Cardiac muscle cell (in vitro differentiated cells and primary cell): ENCODE measurements at regions not wholly inside any gene's neighbourhood (a gene's known extent, or its start where the extent isn't known, plus 50 kb on each side); places are given as distances from the start of the nearest gene placed in this dataset.

Experiments
- DNase-seq, 2 donors: peaks; one replicate each; pipeline versions ENCODE4 v3.0.0 to v3.0.0-alpha.2; 2010 to 2017; ENCODE audit warnings: low read depth in 1 of 2, low spot score in 1 of 2
- H3K27ac ChIP-seq: fragments of 200-600 bp; sonication (generic); 2 replicates; pipeline ENCODE4 v1.5.1; 2016
- H3K27me3 ChIP-seq: fragments of 200-600 bp; sonication (generic); 2 replicates; pipeline ENCODE4 v1.6.0; 2016; ENCODE audit warnings: control low read depth
- H3K36me3 ChIP-seq: fragments of 200-600 bp; sonication (generic); 2 replicates; pipeline ENCODE4 v1.5.1; 2016; ENCODE audit warnings: control low read depth
- H3K4me1 ChIP-seq: fragments of 200-600 bp; sonication (generic); 2 replicates; pipeline ENCODE4 v1.8.1; 2017; ENCODE audit warnings: low read depth, mild to moderate bottlenecking, mixed run types
- H3K4me3 ChIP-seq: fragments of 200-600 bp; sonication (generic); 2 replicates; pipeline ENCODE4 v1.5.1; 2016; ENCODE audit warnings: mild to moderate bottlenecking
- H3K9me3 ChIP-seq: fragments of 200-600 bp; sonication (generic); 2 replicates; pipeline ENCODE4 v1.5.1; 2017; ENCODE audit warnings: low read depth, mild to moderate bottlenecking, control low read depth
- TF ChIP-seq, protein P1 (sequence below): IDR thresholded peaks from 2 replicates; pipeline ENCODE4 v1.5.1; 2012; ENCODE audit warnings: low read depth, mild to moderate bottlenecking, low read length

DNA sequence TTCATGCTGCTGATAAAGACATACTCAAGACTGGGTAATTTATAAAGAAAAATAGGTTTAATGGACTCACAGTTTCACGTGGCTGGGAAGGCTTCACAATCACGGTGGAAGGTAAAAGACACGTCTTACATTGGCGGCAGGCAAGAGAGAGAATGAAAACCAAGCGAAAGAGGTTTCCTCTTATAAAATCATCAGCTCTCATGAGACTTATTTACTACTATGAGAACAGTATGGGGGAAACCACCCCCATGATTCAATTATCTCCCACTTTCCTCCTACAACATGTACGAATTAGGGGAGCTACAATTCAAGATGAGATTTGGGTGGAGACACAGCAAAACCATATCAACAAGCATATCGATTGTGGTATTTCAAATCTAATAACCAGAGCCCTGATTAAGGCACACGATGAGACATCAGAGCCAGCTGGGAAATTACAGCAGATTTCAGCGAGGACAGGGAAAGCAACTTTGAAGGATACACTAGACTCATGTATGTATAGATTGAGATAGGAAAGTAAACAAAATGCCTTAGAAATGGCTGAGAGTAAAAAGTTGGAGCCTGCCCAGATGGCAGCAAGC, 129.8 kb upstream of the GJE1 start:
- H3K36me3 ChIP-seq: no peaks in the 10 kb centered on the region
- H3K9me3 ChIP-seq: no peaks in the 10 kb centered on the region
- DNase-seq: no peak
- H3K27ac ChIP-seq: no peak overlapping the region
- H3K27me3 ChIP-seq: no peaks in the 10 kb centered on the region
- no peak overlapping the region for H3K4me3 ChIP-seq
- H3K4me1 ChIP-seq: no peaks in the 10 kb centered on the region
- TF ChIP-seq, protein P1, sequence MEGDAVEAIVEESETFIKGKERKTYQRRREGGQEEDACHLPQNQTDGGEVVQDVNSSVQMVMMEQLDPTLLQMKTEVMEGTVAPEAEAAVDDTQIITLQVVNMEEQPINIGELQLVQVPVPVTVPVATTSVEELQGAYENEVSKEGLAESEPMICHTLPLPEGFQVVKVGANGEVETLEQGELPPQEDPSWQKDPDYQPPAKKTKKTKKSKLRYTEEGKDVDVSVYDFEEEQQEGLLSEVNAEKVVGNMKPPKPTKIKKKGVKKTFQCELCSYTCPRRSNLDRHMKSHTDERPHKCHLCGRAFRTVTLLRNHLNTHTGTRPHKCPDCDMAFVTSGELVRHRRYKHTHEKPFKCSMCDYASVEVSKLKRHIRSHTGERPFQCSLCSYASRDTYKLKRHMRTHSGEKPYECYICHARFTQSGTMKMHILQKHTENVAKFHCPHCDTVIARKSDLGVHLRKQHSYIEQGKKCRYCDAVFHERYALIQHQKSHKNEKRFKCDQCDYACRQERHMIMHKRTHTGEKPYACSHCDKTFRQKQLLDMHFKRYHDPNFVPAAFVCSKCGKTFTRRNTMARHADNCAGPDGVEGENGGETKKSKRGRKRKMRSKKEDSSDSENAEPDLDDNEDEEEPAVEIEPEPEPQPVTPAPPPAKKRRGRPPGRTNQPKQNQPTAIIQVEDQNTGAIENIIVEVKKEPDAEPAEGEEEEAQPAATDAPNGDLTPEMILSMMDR: no peak

DNA sequence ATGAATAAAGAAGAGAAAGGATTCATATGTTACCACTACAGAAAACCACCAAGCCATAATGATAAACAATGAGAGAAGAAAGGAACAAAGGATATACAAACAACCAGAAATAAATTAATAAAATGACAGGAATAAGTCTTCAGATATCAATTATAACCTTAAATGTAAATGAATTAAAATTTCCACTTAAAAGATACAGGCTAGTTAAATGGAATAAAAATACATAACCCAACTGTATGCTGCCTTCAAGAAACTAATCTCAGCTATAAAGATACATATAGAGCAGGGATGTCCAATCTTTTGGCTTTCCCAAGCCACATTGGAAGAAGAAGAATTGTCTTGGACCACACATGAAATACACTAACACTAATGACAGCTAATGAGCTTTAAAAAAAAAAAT, 135.9 kb upstream of the GJE1 start:
- TF ChIP-seq, protein P1: no peak
- DNase-seq: no peak
- Histone ChIP-seq H3K36me3 (no peaks in the 10 kb centered on the region), H3K27ac (no peak overlapping the region), H3K4me1 (no peaks in the 10 kb centered on the region), H3K4me3 (no peak overlapping the region), H3K27me3 (no peaks in the 10 kb centered on the region), H3K9me3 (no peaks in the 10 kb centered on the region)

DNA sequence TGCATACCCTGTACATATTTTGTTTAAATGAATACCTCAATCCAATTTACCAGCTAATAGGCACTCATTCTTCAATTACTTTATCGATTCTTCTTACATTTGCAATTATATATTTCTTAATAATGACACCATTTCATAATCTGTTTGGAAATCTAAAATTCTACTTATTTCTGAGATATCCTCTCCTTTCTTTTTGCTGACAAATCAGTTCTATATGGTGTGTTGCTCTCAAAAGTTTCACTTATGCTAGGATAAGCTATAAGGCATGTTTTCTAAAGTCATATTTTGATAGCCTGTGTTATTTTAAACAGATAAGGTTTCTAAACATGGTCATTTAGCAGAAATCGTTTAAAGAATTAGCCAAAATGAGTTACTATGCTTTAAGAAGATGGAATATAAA, 140.6 kb upstream of the GJE1 start:
- no peaks in the 10 kb centered on the region for H3K27me3 ChIP-seq
- H3K36me3 ChIP-seq: no peaks in the 10 kb centered on the region
- DNase-seq: no peak
- H3K9me3 ChIP-seq: no peaks in the 10 kb centered on the region
- TF ChIP-seq, protein P1: no peak
- H3K4me3 ChIP-seq: no peak overlapping the region
- no peaks in the 10 kb centered on the region for H3K4me1 ChIP-seq
- H3K27ac ChIP-seq: no peak overlapping the region

DNA sequence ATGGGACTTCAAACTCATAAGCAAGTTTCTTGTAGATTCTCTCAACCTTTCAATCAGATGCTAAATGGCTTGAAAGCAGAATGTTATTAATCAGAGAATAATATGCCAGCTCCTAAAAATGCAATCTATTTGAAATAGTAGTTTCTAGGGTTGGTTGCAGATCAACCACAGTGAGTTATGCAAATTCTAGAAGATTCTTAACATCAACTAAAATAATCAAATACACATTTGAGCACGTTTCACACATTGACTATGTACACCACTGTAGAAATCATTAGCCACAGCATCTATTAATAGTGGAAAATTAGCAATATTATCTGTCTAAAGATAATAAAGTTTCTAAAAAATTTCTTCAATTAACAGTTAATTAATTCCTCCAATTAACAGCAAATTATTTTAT, 141.9 kb upstream of the GJE1 start:
- Histone ChIP-seq H3K4me1 (no peaks in the 10 kb centered on the region), H3K27ac (no peak overlapping the region), H3K36me3 (no peaks in the 10 kb centered on the region), H3K4me3 (no peak overlapping the region), H3K27me3 (no peaks in the 10 kb centered on the region), H3K9me3 (no peaks in the 10 kb centered on the region)
- no peak for DNase-seq
- TF ChIP-seq, protein P1: no peak

DNA sequence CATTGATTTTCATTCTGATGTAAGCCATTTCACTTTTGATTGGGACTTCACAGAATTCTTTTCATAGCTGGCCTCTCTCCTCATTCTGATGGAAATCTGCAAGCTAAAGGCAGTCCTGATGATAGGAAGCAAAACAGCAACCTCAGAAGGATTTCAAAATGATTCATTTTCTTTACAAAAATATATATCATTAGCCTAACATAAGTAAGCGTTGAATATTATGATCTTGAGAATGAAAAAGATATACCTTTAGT, 143.1 kb upstream of the GJE1 start:
- TF ChIP-seq, protein P1: no peak
- Histone ChIP-seq H3K4me1 (peaks cover 4% of the 10 kb centered on the region), H3K9me3 (no peaks in the 10 kb centered on the region), H3K4me3 (no peak overlapping the region), H3K36me3 (no peaks in the 10 kb centered on the region), H3K27me3 (no peaks in the 10 kb centered on the region), H3K27ac (no peak overlapping the region)
- DNase-seq: no peak
